Gastrocnemius medialis (tissue), 4 donors: ENCODE measurements at regions not wholly inside any gene's neighbourhood (a gene's known extent, or its start where the extent isn't known, plus 50 kb on each side); places are given as distances from the start of the nearest gene placed in this dataset.
"Not testable (repeated sequence)": the region's sequence is repeated elsewhere in the genome, so short reads cannot be mapped to it uniquely, and the experiment has no call there.

Source experiments
- ATAC-seq, 2 donors: fragments of 150-250 bp; one replicate each; pipeline ENCODE4 v1.9.1; 2016
- DNase-seq, 2 donors: peaks; one replicate each; pipeline ENCODE4 v3.0.0-alpha.2; 2019
- H3K27ac ChIP-seq, 4 donors: fragments of 200-600 bp; sonication (generic); 1 replicate in 1 of 4; 2 replicates in 3 of 4; pipeline ENCODE4 v1.5.1; 2016 to 2018; ENCODE audit warnings: mild to moderate bottlenecking in 2 of 4, moderate library complexity in 1 of 4
- H3K27me3 ChIP-seq, 3 donors: fragments of 200-600 bp; sonication (generic) in 2 of 3; 1 replicate in 1 of 3; 2 replicates in 2 of 3; pipeline versions ENCODE4 v1.5.1 to v1.6.0; 2016 to 2019; ENCODE audit warnings: mild to moderate bottlenecking in 1 of 3, moderate library complexity in 1 of 3
- H3K36me3 ChIP-seq, 2 donors: fragments of 200-600 bp; sonication (generic) in 1 of 2; one replicate each; pipeline ENCODE4 v1.5.1; 2017 to 2018
- H3K4me1 ChIP-seq, 2 donors: fragments of 200-600 bp; sonication (generic) in 1 of 2; one replicate each; pipeline ENCODE4 v1.5.1; 2016 to 2017; ENCODE audit warnings: mild to moderate bottlenecking in 2 of 2
- H3K4me3 ChIP-seq, 4 donors: fragments of 200-600 bp; sonication (generic) in 3 of 4; 1 replicate in 1 of 4; 2 replicates in 3 of 4; pipeline ENCODE4 v1.5.1; 2016 to 2019; ENCODE audit warnings: mild to moderate bottlenecking in 2 of 4
- H3K9me3 ChIP-seq, 3 donors: fragments of 200-600 bp; sonication (generic) in 2 of 3; 1 replicate in 1 of 3; 2 replicates in 2 of 3; pipeline ENCODE4 v1.5.1; 2016 to 2019
- POLR2A ChIP-seq, 2 donors: fragments of 450-650 bp; IDR thresholded peaks; one replicate each; pipeline ENCODE4 v1.6.1; 2017; ENCODE audit warnings: antibody characterized with exemption in 2 of 2, mild to moderate bottlenecking in 2 of 2, moderate library complexity in 2 of 2
- in situ Hi-C, 4 donors: fragments of 200-750 bp; cut with MboI; loops; one replicate each; pipeline versions ENCODE4 v1.15.0 to v1.8.0; 2017; ENCODE audit warnings: low sequenced_read_pairs in 4 of 4
- intact Hi-C: fragments of 100-400 bp; cut with DNase I; formaldehyde crosslinking; loops from one replicate; pipeline ENCODE4 v1.15.1; 2023; ENCODE audit warnings: low total_unique reads
- TF ChIP-seq, protein P1 (sequence below), 5 experiments: fragments of 450-650 bp in 3 of 5; fragments of 200-600 bp in 2 of 5; sonication (generic) in 2 of 5; IDR thresholded peaks in 4 of 5; conservative IDR thresholded peaks in 1 of 5; 1 replicate in 4 of 5; 2 replicates in 1 of 5; pipeline ENCODE4 v1.5.1; 2016 to 2019; ENCODE audit warnings: antibody characterized with exemption in 5 of 5, mild to moderate bottlenecking in 3 of 5, moderate library complexity in 3 of 5

DNA sequence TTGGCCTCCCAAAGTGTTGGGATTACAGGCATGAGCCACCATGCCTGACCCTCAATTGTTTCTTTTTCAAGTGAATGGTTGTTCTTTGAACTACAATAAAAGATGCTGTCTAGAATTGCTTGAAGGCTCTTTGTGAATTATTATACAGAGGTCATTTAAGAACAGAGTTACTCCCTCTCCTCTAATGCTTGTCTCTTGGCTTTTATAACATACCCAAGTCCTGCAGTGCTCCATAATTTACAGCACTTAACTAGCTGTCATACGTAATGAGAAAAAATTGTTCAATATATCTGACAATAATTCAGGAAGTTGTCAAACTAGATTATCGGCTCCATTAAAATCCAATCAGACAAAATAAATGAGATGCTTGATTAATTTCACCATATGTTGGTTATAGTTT is 823.0 kb upstream of the ATXN7L3B start:
- no peaks in the 10 kb centered on the region for H3K9me3 ChIP-seq

GRCh38 chr12:73716143-73716542 is 821.5 kb upstream of the ATXN7L3B start:
- in situ Hi-C loops, ATAC-seq, H3K27me3 ChIP-seq, DNase-seq, H3K36me3 ChIP-seq, intact Hi-C loops, H3K9me3 ChIP-seq, H3K4me1 ChIP-seq, H3K27ac ChIP-seq, H3K4me3 ChIP-seq: not testable (repeated sequence)

More for the DNA sequence above, 823.0 kb upstream of the ATXN7L3B start:
- intact Hi-C loops (no loop called here), in situ Hi-C loops (no loop called here)
- no peak for TF ChIP-seq POLR2A (IDR thresholded peaks at IDR 0.05)
- TF ChIP-seq, protein P1, sequence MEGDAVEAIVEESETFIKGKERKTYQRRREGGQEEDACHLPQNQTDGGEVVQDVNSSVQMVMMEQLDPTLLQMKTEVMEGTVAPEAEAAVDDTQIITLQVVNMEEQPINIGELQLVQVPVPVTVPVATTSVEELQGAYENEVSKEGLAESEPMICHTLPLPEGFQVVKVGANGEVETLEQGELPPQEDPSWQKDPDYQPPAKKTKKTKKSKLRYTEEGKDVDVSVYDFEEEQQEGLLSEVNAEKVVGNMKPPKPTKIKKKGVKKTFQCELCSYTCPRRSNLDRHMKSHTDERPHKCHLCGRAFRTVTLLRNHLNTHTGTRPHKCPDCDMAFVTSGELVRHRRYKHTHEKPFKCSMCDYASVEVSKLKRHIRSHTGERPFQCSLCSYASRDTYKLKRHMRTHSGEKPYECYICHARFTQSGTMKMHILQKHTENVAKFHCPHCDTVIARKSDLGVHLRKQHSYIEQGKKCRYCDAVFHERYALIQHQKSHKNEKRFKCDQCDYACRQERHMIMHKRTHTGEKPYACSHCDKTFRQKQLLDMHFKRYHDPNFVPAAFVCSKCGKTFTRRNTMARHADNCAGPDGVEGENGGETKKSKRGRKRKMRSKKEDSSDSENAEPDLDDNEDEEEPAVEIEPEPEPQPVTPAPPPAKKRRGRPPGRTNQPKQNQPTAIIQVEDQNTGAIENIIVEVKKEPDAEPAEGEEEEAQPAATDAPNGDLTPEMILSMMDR (IDR thresholded peaks at IDR 0.05 in 4 of 5, conservative IDR thresholded peaks at IDR 0.05 in 1 of 5) = no peak
- no peaks in the 10 kb centered on the region for H3K4me1 ChIP-seq
- no peak overlapping the region for H3K27ac ChIP-seq
- no peaks in the 10 kb centered on the region for H3K27me3 ChIP-seq
- no peak overlapping the region for H3K4me3 ChIP-seq
- no peaks in the 10 kb centered on the region for H3K36me3 ChIP-seq
- DNase-seq = no peak
- ATAC-seq = no peak

DNA sequence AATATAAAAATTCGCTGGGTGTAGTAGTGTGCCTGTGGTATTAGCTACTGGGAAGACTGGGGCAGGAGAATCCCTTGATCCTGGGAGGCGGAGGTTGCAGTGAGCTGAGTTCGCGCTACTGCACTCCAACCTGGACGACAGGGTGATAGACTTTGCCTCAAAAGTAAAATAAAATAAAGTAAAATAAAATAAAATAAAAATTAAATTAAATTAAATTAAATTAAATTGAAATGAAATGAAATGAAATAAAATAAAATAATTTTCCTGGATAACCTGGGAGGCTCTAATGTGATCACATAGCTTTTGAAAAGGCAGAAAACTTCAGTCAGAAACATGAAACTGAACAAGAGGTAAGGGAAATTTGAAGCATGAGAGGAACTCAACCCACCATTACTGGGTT is 818.4 kb upstream of the ATXN7L3B start:
- in situ Hi-C loops = no loop called here
- ATAC-seq (no peak), DNase-seq (no peak)
- H3K36me3 ChIP-seq = no peaks in the 10 kb centered on the region
- H3K9me3 ChIP-seq = no peaks in the 10 kb centered on the region
- no peaks in the 10 kb centered on the region for H3K4me1 ChIP-seq
- no peak overlapping the region for H3K4me3 ChIP-seq
- no peaks in the 10 kb centered on the region for H3K27me3 ChIP-seq
- intact Hi-C loops = no loop called here
- no peak for TF ChIP-seq POLR2A (IDR thresholded peaks at IDR 0.05)
- TF ChIP-seq, protein P1 (IDR thresholded peaks at IDR 0.05 in 4 of 5, conservative IDR thresholded peaks at IDR 0.05 in 1 of 5) = no peak
- no peak overlapping the region for H3K27ac ChIP-seq

- Histone ChIP-seq H3K36me3 (no peaks in the 10 kb centered on the region), H3K27me3 (no peaks in the 10 kb centered on the region), H3K4me1 (no peaks in the 10 kb centered on the region), H3K9me3 (no peaks in the 10 kb centered on the region), H3K4me3 (no peak overlapping the region), H3K27ac (no peak overlapping the region)
- ATAC-seq = no peak
- TF ChIP-seq, protein P1 (IDR thresholded peaks at IDR 0.05 in 4 of 5, conservative IDR thresholded peaks at IDR 0.05 in 1 of 5) = no peak
- TF ChIP-seq POLR2A (IDR thresholded peaks at IDR 0.05) = no peak
- in situ Hi-C loops = no loop called here
- DNase-seq = no peak
- intact Hi-C loops = no loop called here
Observed at GRCh38 chr12:73726881-73727280, 810.8 kb upstream of the ATXN7L3B start.

- TF ChIP-seq, protein P1 (IDR thresholded peaks at IDR 0.05 in 4 of 5, conservative IDR thresholded peaks at IDR 0.05 in 1 of 5) = no peak
- no peak for TF ChIP-seq POLR2A (IDR thresholded peaks at IDR 0.05)
- Histone ChIP-seq H3K27ac (no peak overlapping the region), H3K9me3 (no peaks in the 10 kb centered on the region), H3K27me3 (no peaks in the 10 kb centered on the region), H3K4me3 (no peak overlapping the region), H3K36me3 (no peaks in the 10 kb centered on the region), H3K4me1 (no peaks in the 10 kb centered on the region)
- no peak for DNase-seq
- ATAC-seq = no peak
- in situ Hi-C loops = no loop called here
- intact Hi-C loops = no loop called here
Observed at GRCh38 chr12:73731658-73732057, 806.0 kb upstream of the ATXN7L3B start.
